GM12864 (cell line): ENCODE measurements at regions not wholly inside any gene's neighbourhood (a gene's known extent, or its start where the extent isn't known, plus 50 kb on each side); places are given as distances from the start of the nearest gene placed in this dataset.

Experiments
- DNase-seq: peaks from one replicate; pipeline ENCODE4 v3.0.0-alpha.2; 2011; ENCODE audit warnings: low read depth
- H3K4me3 ChIP-seq: 2 replicates; pipeline ENCODE4 v1.5.1; 2011; ENCODE audit warnings: mild to moderate bottlenecking, low read depth, low read length, control low read depth
- TF ChIP-seq, protein P1 (sequence below): IDR thresholded peaks from 2 replicates; pipeline ENCODE4 v1.5.1; 2011; ENCODE audit warnings: low read depth, mild to moderate bottlenecking, moderate library complexity, low read length, control low read depth, inconsistent platforms; ENCODE audit errors: missing control alignments

DNA sequence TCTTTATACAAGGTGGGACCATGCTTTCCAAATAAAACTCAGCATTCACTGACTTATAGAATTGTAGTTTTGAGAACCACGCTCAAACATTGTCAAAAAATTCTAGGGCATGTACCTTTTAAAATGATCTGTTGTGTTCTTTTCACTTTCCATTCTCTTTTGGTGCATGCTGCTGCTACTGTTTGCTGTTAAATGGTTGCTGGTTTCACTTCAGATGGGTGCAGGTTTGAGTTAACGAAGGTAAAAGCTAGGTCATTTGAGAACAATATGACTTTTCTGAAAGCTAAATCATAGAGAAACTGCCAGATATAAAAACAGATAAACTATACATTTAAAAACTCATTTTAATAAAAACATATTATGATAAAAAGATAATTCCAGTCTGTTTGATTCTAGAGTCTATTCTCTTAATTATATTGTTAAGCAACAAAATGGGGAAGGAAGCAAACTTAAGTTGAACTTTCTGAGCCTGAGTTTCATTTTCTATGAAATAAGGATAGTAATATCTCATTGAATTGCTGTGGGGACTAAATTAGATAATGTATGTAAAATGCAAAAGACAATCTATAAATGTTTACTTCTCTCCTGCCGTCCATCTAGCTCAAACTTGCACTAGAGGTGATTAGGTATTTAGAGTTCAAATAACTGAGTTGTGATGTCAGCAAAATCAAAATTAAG, 82.4 kb downstream of the OXSM start:
- TF ChIP-seq, protein P1, sequence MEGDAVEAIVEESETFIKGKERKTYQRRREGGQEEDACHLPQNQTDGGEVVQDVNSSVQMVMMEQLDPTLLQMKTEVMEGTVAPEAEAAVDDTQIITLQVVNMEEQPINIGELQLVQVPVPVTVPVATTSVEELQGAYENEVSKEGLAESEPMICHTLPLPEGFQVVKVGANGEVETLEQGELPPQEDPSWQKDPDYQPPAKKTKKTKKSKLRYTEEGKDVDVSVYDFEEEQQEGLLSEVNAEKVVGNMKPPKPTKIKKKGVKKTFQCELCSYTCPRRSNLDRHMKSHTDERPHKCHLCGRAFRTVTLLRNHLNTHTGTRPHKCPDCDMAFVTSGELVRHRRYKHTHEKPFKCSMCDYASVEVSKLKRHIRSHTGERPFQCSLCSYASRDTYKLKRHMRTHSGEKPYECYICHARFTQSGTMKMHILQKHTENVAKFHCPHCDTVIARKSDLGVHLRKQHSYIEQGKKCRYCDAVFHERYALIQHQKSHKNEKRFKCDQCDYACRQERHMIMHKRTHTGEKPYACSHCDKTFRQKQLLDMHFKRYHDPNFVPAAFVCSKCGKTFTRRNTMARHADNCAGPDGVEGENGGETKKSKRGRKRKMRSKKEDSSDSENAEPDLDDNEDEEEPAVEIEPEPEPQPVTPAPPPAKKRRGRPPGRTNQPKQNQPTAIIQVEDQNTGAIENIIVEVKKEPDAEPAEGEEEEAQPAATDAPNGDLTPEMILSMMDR, result no peak
- H3K4me3 ChIP-seq, result no peak overlapping the region
- DNase-seq, result peak; percentile 38

DNA sequence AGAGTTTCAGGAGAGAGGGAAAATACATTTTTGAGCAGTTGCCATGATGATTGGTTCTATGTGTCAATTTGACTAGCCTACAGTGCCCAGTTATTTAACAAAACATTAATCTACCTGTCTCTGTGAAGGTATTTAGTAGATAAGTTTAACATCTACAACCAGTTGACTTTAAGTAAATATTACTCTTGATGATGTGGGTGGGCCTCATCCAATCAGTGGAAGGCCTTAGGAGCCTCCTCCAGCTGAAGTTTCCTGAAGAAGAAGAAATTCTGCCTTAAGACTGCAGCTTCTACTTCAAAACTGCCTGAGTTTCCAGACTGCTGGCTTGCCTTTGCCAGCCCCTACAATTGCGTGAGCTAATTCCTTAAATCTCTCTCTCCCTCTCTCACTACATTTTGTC, 93.6 kb downstream of the OXSM start:
- no peak overlapping the region for H3K4me3 ChIP-seq
- no peak for DNase-seq
- TF ChIP-seq, protein P1, result no peak

DNA sequence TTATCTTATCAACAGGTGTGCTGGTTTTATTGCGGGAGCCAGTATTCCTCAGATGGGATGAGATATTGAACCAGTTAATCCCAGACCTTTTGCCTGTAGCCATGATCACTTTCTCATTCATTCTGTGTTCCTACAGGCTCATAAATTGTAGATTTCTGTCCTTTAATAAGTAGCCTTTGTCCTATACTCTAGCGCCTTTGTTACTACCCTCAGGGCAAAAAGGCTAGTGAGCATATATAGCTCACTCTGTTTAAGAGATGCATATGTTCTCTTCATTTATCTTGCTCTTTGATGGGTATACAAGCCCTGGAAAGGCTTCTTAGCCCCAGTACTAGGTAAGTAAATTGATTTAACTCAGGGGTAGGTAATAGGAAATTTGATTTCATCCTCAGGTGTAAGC, 95.1 kb downstream of the OXSM start:
- TF ChIP-seq, protein P1, result no peak
- DNase-seq, result no peak
- no peak overlapping the region for H3K4me3 ChIP-seq

DNA sequence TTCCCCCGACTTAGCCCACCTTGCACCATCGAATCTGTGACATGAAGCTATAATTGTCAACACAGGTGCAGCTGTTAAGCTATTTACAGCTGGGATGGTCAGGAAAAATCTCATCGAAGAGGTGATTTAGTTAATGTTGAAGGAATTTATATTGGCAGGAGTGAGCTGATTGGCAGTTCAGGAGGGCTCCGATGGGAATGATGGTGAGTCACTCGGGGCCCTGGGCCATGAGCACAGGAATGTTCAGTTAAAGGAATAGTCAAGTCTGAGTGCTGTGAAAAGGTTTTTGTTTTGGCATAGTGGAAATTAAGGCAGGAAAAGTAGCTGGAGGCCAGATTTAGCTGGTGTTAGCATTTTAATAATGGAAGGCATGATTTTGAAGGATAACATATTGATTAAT, 95.7 kb downstream of the OXSM start:
- H3K4me3 ChIP-seq, result no peak overlapping the region
- TF ChIP-seq, protein P1, result no peak

DNA sequence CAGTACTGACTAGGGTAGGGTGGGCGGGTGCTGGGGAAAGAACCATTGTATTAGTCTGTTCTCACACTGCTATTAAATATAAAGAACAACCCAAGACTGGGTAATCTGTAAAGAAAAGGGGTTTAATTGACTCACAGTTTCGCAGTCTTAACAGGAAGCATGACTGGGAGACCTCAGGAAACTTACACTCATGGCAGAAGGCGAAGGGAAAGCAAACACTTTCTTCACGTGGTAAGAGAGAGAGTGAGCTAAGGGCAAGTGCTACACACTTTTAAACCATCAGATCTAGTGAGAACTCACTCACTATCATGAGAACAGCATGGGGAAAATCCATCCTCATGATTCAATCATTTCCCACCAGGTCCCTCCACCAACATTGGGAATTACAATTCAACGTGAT, 98.0 kb downstream of the OXSM start:
- TF ChIP-seq, protein P1, result no peak
- no peak for DNase-seq
- no peak overlapping the region for H3K4me3 ChIP-seq

More for the DNA sequence above, 95.7 kb downstream of the OXSM start:
- no peak for DNase-seq

DNA sequence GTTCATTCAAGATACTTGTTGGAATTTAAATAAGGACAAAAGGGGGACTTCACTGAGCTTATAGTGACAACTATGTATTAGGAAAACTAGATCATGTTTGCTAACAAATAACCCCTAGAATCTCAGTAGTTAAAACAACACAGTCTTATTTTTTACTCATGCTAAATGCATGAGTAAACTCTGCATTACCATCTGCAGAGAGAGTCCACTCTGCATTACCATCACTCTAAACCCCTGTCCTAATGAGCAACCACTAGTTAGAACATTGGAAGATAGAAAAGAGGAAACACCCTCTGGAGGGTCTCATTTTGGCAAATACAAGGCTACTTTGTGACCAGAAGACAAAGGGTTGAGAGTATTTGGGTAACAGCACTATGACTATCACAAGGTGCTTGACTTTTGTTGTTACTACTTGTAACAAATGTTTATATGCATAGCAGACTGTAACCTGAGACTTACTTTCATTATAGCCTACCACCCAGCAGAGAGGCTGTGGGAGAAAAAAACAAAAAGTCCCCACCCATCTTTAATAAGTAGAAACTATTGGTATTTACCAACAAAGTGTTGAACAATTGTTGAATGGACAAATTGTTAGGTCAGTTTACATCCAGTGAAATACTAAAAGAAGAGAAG, 99.1 kb downstream of the OXSM start:
- DNase-seq, result no peak
- TF ChIP-seq, protein P1, result no peak
- no peak overlapping the region for H3K4me3 ChIP-seq

DNA sequence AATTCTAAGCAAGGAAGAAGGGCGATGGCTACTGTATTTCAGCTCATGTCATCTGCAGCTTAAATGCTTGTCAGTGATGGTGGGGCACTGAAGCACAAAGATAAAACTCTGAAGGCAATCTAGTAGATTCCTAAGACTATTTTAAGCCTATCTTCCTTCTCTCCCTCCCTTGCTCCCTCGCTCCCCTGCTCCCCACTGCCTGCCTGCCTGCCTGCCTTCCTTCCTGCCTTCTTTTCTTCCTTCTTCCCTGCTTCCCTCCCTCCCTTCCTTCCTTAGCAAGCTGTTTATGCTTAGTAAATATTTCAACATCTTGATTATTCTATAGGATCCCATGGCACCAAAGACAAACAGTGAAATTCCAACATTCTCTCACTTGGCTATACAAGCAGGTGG, 99.6 kb downstream of the OXSM start:
- TF ChIP-seq, protein P1, result no peak
- no peak overlapping the region for H3K4me3 ChIP-seq
- DNase-seq, result no peak
